Esophagus squamous epithelium (tissue), 4 donors: ENCODE measurements at regions not wholly inside any gene's neighbourhood (a gene's known extent, or its start where the extent isn't known, plus 50 kb on each side); places are given as distances from the start of the nearest gene placed in this dataset.

ENCODE experiments used
- CTCF ChIP-seq, 6 experiments: fragments of 450-650 bp in 4 of 6; fragments of 200-600 bp in 2 of 6; sonication (generic) in 2 of 6; IDR thresholded peaks; one replicate each; pipeline ENCODE4 v1.5.1; 2016 to 2019; ENCODE audit warnings: antibody characterized with exemption in 6 of 6, mild to moderate bottlenecking in 4 of 6, moderate library complexity in 4 of 6
- POLR2A ChIP-seq, 4 donors: fragments of 450-650 bp; IDR thresholded peaks; one replicate each; pipeline ENCODE4 v1.6.1; 2017; ENCODE audit warnings: antibody characterized with exemption in 4 of 4, mild to moderate bottlenecking in 4 of 4, moderate library complexity in 3 of 4

GRCh38 chr11:69910519-69911309, 91.5 kb upstream of the FGF3 start:
- TF ChIP-seq CTCF (IDR thresholded peaks at IDR 0.05) (no peak), POLR2A (IDR thresholded peaks at IDR 0.05) (no peak)
